IMR-90 (cell line): ENCODE measurements at regions not wholly inside any gene's neighbourhood (a gene's known extent, or its start where the extent isn't known, plus 50 kb on each side); places are given as distances from the start of the nearest gene placed in this dataset.

Source experiments
- ATAC-seq: fragments of 200-7000 bp; cut with Tn5 transposase; 2 replicates; pipeline ENCODE4 v1.9.1; 2020; ENCODE audit warnings: low read depth, mild to moderate bottlenecking, moderate library complexity
- BruUV-seq: library from RNA; stranded (reverse); fragments of 400-500 nt; replicated peaks from 2 replicates; lab custom pipeline; 2021; lab: Mats Ljungman, UMichigan
- CTCF ChIA-PET: fragments of 300-600 bp; formaldehyde crosslinking; extraction: SDS; loops from one replicate; lab custom pipeline; 2021; ENCODE audit warnings: antibody characterized with exemption; lab: Yijun Ruan, JAX
- POLR2A ChIA-PET: fragments of 300-600 bp; sonication (Branson Sonifier 250); formaldehyde crosslinking; loops from one replicate; lab custom pipeline; 2022; ENCODE audit warnings: antibody characterized with exemption; ENCODE audit not compliant: unreplicated experiment; lab: Charles Lee
- DNase-seq: peaks from one replicate; pipeline ENCODE4 v3.0.0; 2013
- H2AFZ ChIP-seq: replicated peaks from 2 replicates; pipeline ENCODE3; 2013; ENCODE audit warnings: low read length, mild to moderate bottlenecking; ENCODE audit not compliant: poor library complexity
- H2AK5ac ChIP-seq: 2 replicates; pipeline ENCODE4 v1.6.1; 2013; ENCODE audit warnings: low read depth, low read length, inconsistent platforms
- H2AK9ac ChIP-seq: replicated peaks from 2 replicates; pipeline ENCODE3; 2013; ENCODE audit warnings: mild to moderate bottlenecking, low read depth, low read length, moderate library complexity; ENCODE audit not compliant: poor library complexity
- H2BK120ac ChIP-seq: 2 replicates; pipeline ENCODE4 v1.6.1; 2013; ENCODE audit warnings: low read depth, low read length, inconsistent platforms
- H2BK15ac ChIP-seq: 3 replicates; pipeline ENCODE4 v1.6.1; 2013; ENCODE audit warnings: low read depth, low read length, inconsistent platforms
- H2BK20ac ChIP-seq: 2 replicates; pipeline ENCODE4 v1.6.1; 2013; ENCODE audit warnings: low read depth, mild to moderate bottlenecking, inconsistent platforms, low read length, moderate library complexity
- H2BK5ac ChIP-seq: 2 replicates; pipeline ENCODE4 v1.6.1; 2013; ENCODE audit warnings: mild to moderate bottlenecking, low read depth, low read length, inconsistent platforms; ENCODE audit not compliant: poor library complexity, severe bottlenecking
- H3K14ac ChIP-seq: replicated peaks from 2 replicates; pipeline ENCODE4 v1.6.1; 2013; ENCODE audit warnings: low read depth, low read length, inconsistent platforms
- H3K18ac ChIP-seq: 2 replicates; pipeline ENCODE4 v1.6.1; 2013; ENCODE audit warnings: low read depth, low read length, control low read depth
- H3K23ac ChIP-seq: 2 replicates; pipeline ENCODE4 v1.6.1; 2013; ENCODE audit warnings: low read depth, low read length, inconsistent platforms
- H3K27ac ChIP-seq: 2 replicates; pipeline ENCODE4 v1.5.1; 2013; ENCODE audit warnings: mild to moderate bottlenecking, control low read depth, low read length; ENCODE audit not compliant: insufficient read depth
- H3K27me3 ChIP-seq: 2 replicates; pipeline ENCODE4 v1.6.1; 2013; ENCODE audit warnings: low read length; ENCODE audit not compliant: control insufficient read depth, insufficient read depth
- H3K36me3 ChIP-seq: 2 replicates; pipeline ENCODE4 v1.6.1; 2013; ENCODE audit warnings: low read length, mixed read lengths; ENCODE audit not compliant: control insufficient read depth, insufficient read depth
- H3K4ac ChIP-seq: 2 replicates; pipeline ENCODE4 v1.6.1; 2013; ENCODE audit warnings: low read depth, low read length, inconsistent platforms
- H3K4me1 ChIP-seq: 2 replicates; pipeline ENCODE4 v1.6.1; 2013; ENCODE audit warnings: low read length, mixed read lengths; ENCODE audit not compliant: control insufficient read depth, insufficient read depth
- H3K4me2 ChIP-seq: 2 replicates; pipeline ENCODE4 v1.6.1; 2013; ENCODE audit warnings: low read depth, mild to moderate bottlenecking, control low read depth, low read length, moderate library complexity
- H3K4me3 ChIP-seq: 2 replicates; pipeline ENCODE4 v1.5.1; 2013; ENCODE audit warnings: low read depth, mild to moderate bottlenecking, control low read depth, low read length, moderate library complexity; ENCODE audit not compliant: insufficient read depth
- H3K56ac ChIP-seq: 2 replicates; pipeline ENCODE4 v1.6.1; 2013; ENCODE audit warnings: low read length, inconsistent platforms; ENCODE audit not compliant: insufficient read depth; ENCODE audit errors: extremely low read depth
- H3K79me1 ChIP-seq, 2 experiments: 2 replicates each; pipeline ENCODE4 v1.6.1; 2013; ENCODE audit warnings: low read length in 2 of 2, inconsistent platforms in 1 of 2, low read depth in 1 of 2
- H3K9ac ChIP-seq: 2 replicates; pipeline ENCODE4 v1.6.1; 2013; ENCODE audit warnings: low read depth, low read length, control low read depth
- H3K9me1 ChIP-seq: 2 replicates; pipeline ENCODE4 v1.6.1; 2013; ENCODE audit warnings: low read length, inconsistent platforms; ENCODE audit not compliant: insufficient read depth
- H3K9me3 ChIP-seq: 2 replicates; pipeline ENCODE4 v1.6.1; 2013; ENCODE audit warnings: low read length; ENCODE audit not compliant: control insufficient read depth, insufficient read depth
- H4K20me1 ChIP-seq: 2 replicates; pipeline ENCODE4 v1.6.1; 2013; ENCODE audit warnings: low read length, inconsistent platforms; ENCODE audit not compliant: insufficient read depth
- H4K5ac ChIP-seq: 2 replicates; pipeline ENCODE4 v1.6.1; 2013; ENCODE audit warnings: mild to moderate bottlenecking, low read depth, low read length, control low read depth
- H4K8ac ChIP-seq, 2 experiments: 2 replicates each; pipeline ENCODE4 v1.6.1; 2013; ENCODE audit warnings: low read depth in 2 of 2, low read length in 2 of 2, control low read depth in 1 of 2, inconsistent platforms in 1 of 2
- H4K91ac ChIP-seq: 2 replicates; pipeline ENCODE4 v1.6.1; 2013; ENCODE audit warnings: low read depth, low read length, inconsistent platforms; ENCODE audit not compliant: insufficient read depth
- BHLHE40 ChIP-seq: fragments of 150-350 bp; IDR thresholded peaks from 2 replicates; pipeline ENCODE4 v1.6.1; 2016; ENCODE audit warnings: mild to moderate bottlenecking, low read depth, low read length
- CEBPB ChIP-seq: IDR thresholded peaks from 2 replicates; pipeline ENCODE4 v1.6.1; 2012; ENCODE audit warnings: low read depth, low read length, improper control_type of control experiment
- CHD1 ChIP-seq: IDR thresholded peaks from 2 replicates; pipeline ENCODE4 v1.6.1; 2012; ENCODE audit warnings: low read depth, low read length, improper control_type of control experiment
- FOS ChIP-seq: fragments of 150-350 bp; IDR thresholded peaks from 2 replicates; pipeline ENCODE4 v1.6.1; 2016; ENCODE audit warnings: low read depth, low read length
- MXI1 ChIP-seq: IDR thresholded peaks from 2 replicates; pipeline ENCODE4 v1.6.1; 2012; ENCODE audit warnings: low read depth, mild to moderate bottlenecking, low read length, moderate library complexity, borderline replicate concordance
- POLR2A ChIP-seq: IDR thresholded peaks from 2 replicates; pipeline ENCODE4 v1.6.1; 2012; ENCODE audit warnings: mild to moderate bottlenecking, low read depth, low read length
- RCOR1 ChIP-seq: IDR thresholded peaks from 2 replicates; pipeline ENCODE4 v1.6.1; 2012; ENCODE audit warnings: mild to moderate bottlenecking, low read length, improper control_type of control experiment; ENCODE audit not compliant: insufficient replicate concordance
- SMC3 ChIP-seq: fragments of 150-350 bp; IDR thresholded peaks from 2 replicates; pipeline ENCODE4 v1.6.1; 2016; ENCODE audit warnings: low read depth, mild to moderate bottlenecking, antibody characterized with exemption, low read length, moderate library complexity
- WGBS, 2 experiments: methylation state at CpG; one replicate each; pipeline versions ENCODE4 v1.1.5 to v1.1.7; 2013; ENCODE audit warnings: missing lambda C conversion rate in 2 of 2; ENCODE audit not compliant: insufficient read length in 1 of 2; ENCODE audit errors: extremely low coverage in 2 of 2; 5-methylcytosine and 5-hydroxymethylcytosine counted together
- dilution Hi-C: fragments of 300-500 bp; cut with HindIII; formaldehyde crosslinking; loops from one replicate; pipeline ENCODE4 v1.14.3; 2018; ENCODE audit warnings: low sequenced_read_pairs; ENCODE audit not compliant: unreplicated experiment
- in situ Hi-C: fragments of 300-500 bp; cut with MboI; formaldehyde crosslinking; loops from 3 replicates; pipeline ENCODE4 v1.14.3; 2019; ENCODE audit warnings: low sequenced_read_pairs, inconsistent platforms, mixed read lengths
- intact Hi-C: fragments of 100-400 bp; cut with micrococcal nuclease; formaldehyde crosslinking; loops from 2 replicates; pipeline ENCODE4 v1.10.0; 2022

GRCh38 chr5:125486634-125487033 lies 740.2 kb upstream of the ZNF608 start:
- H3K14ac ChIP-seq: no peak overlapping the region
- H4K91ac ChIP-seq: no peak overlapping the region
- H2BK120ac ChIP-seq: peak overlapping the region; percentile 28; the same call in 1 of the 2 replicates
- in situ Hi-C loops: loop anchor here (10.0 kb wide), 1 partner anchor 742 kb away; the partner anchor contains the start of gene ZNF608
- H3K4me3 ChIP-seq: no peak overlapping the region
- no peak overlapping the region for H3K23ac ChIP-seq
- TF ChIP-seq MXI1 (no peak), FOS (no peak), CHD1 (no peak), CEBPB (peak; percentile 73), BHLHE40 (no peak), RCOR1 (no peak), SMC3 (no peak), POLR2A (no peak)
- no peak overlapping the region for H4K8ac ChIP-seq
- H2BK15ac ChIP-seq: no peak overlapping the region
- no peak overlapping the region for H3K18ac ChIP-seq
- DNase-seq: peak; percentile 53
- no peaks in the 10 kb centered on the region for H3K9me3 ChIP-seq
- peaks cover 5% of the 10 kb centered on the region; the same call in 1 of the 2 replicates for H4K20me1 ChIP-seq
- H3K4me2 ChIP-seq: no peak overlapping the region; the same call in 1 of the 2 replicates
- no peaks in the 10 kb centered on the region for H3K79me1 ChIP-seq
- H3K27ac ChIP-seq: no peak overlapping the region
- H3K36me3 ChIP-seq: no peaks in the 10 kb centered on the region
- H3K4ac ChIP-seq: no peak overlapping the region
- H3K9ac ChIP-seq: no peak overlapping the region
- intact Hi-C loops: loop anchor here (5.0 to 10.0 kb wide), 3 partner anchors 159 to 492 kb away; no protein-coding TSS in a partner anchor
- H2AFZ ChIP-seq: no peak overlapping the region
- peaks cover 9% of the 10 kb centered on the region for H3K4me1 ChIP-seq
- H2BK20ac ChIP-seq: peak overlapping the region; percentile 13; the same call in 1 of the 2 replicates
- no peak overlapping the region for H4K5ac ChIP-seq
- POLR2A ChIA-PET: no interaction called here
- 0 out of 2 replicates have a peak, but pooled peaks cover 2% of the 10 kb centered on the region for H3K9me1 ChIP-seq
- no peaks in the 10 kb centered on the region for H3K27me3 ChIP-seq
- CTCF ChIA-PET: no interaction called here
- dilution Hi-C loops: no loop called here
- no peak for ATAC-seq
- H2BK5ac ChIP-seq: no peak overlapping the region
- no peak overlapping the region for H2AK9ac ChIP-seq
- BruUV-seq: no TSS peak
- no CpG with 5 or more reads among the region's 2 CpGs for WGBS, 2 experiments
- no peak overlapping the region for H3K56ac ChIP-seq
- no peak overlapping the region for H2AK5ac ChIP-seq
